Esophagus squamous epithelium (tissue), 4 donors: ENCODE measurements at regions not wholly inside any gene's neighbourhood (a gene's known extent, or its start where the extent isn't known, plus 50 kb on each side); places are given as distances from the start of the nearest gene placed in this dataset.

Experiments
- POLR2A ChIP-seq, 4 donors: fragments of 450-650 bp; IDR thresholded peaks; one replicate each; pipeline ENCODE4 v1.6.1; 2017; ENCODE audit warnings: antibody characterized with exemption in 4 of 4, mild to moderate bottlenecking in 4 of 4, moderate library complexity in 3 of 4
- TF ChIP-seq, protein P1 (sequence below), 6 experiments: fragments of 450-650 bp in 4 of 6; fragments of 200-600 bp in 2 of 6; sonication (generic) in 2 of 6; IDR thresholded peaks; one replicate each; pipeline ENCODE4 v1.5.1; 2016 to 2019; ENCODE audit warnings: antibody characterized with exemption in 6 of 6, mild to moderate bottlenecking in 4 of 6, moderate library complexity in 4 of 6

DNA sequence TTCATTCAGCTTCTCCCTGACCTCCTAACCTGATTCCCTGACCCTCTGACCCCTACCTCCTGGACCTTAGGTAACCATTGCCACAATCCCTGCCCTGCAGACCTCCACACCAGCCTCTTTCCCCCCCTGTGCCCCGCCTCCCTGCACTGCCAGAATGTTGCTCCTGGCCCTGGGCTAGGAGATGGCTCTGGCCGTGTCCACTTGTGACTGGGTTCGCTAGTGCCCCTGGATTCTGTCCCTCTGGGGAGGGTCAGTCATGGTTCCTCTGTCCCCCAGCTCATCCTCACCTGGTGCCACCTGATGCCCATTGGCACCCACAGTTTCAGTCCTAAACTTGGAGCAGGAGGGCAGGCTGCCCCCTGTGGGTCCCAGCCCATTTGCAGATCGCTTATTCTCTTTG lies 56.2 kb upstream of the PRR23E start:
- TF ChIP-seq, protein P1, sequence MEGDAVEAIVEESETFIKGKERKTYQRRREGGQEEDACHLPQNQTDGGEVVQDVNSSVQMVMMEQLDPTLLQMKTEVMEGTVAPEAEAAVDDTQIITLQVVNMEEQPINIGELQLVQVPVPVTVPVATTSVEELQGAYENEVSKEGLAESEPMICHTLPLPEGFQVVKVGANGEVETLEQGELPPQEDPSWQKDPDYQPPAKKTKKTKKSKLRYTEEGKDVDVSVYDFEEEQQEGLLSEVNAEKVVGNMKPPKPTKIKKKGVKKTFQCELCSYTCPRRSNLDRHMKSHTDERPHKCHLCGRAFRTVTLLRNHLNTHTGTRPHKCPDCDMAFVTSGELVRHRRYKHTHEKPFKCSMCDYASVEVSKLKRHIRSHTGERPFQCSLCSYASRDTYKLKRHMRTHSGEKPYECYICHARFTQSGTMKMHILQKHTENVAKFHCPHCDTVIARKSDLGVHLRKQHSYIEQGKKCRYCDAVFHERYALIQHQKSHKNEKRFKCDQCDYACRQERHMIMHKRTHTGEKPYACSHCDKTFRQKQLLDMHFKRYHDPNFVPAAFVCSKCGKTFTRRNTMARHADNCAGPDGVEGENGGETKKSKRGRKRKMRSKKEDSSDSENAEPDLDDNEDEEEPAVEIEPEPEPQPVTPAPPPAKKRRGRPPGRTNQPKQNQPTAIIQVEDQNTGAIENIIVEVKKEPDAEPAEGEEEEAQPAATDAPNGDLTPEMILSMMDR (IDR thresholded peaks at IDR 0.05) = no peak
- no peak for TF ChIP-seq POLR2A (IDR thresholded peaks at IDR 0.05)
